Breast epithelium (tissue), 4 donors: ENCODE measurements at regions not wholly inside any gene's neighbourhood (a gene's known extent, or its start where the extent isn't known, plus 50 kb on each side); places are given as distances from the start of the nearest gene placed in this dataset.

Experiments used
- DNase-seq, 2 donors: peaks; one replicate each; pipeline ENCODE4 v3.0.0-alpha.2; 2019; ENCODE audit warnings: low spot score in 2 of 2
- H3K27ac ChIP-seq, 2 donors: fragments of 200-600 bp; sonication (generic) in 1 of 2; one replicate each; pipeline ENCODE4 v1.5.1; 2016 to 2019; ENCODE audit warnings: mild to moderate bottlenecking in 1 of 2
- H3K27me3 ChIP-seq, 2 donors: fragments of 200-600 bp; sonication (generic) in 1 of 2; one replicate each; pipeline versions ENCODE4 v1.5.1 to v1.6.0; 2017 to 2019; ENCODE audit warnings: control low read depth in 1 of 2, mild to moderate bottlenecking in 1 of 2
- H3K36me3 ChIP-seq: fragments of 200-600 bp; one replicate; pipeline ENCODE4 v1.5.1; 2019
- H3K4me1 ChIP-seq, 2 donors: fragments of 200-600 bp; sonication (generic); one replicate each; pipeline ENCODE4 v1.5.1; 2016 to 2019; ENCODE audit warnings: control low read depth in 1 of 2
- H3K4me3 ChIP-seq, 3 donors: fragments of 200-600 bp; sonication (generic); 1 replicate in 2 of 3; 2 replicates in 1 of 3; pipeline ENCODE4 v1.5.1; 2016 to 2019; ENCODE audit warnings: mild to moderate bottlenecking in 3 of 3, moderate library complexity in 2 of 3
- H3K9me3 ChIP-seq, 2 donors: fragments of 200-600 bp; sonication (generic) in 1 of 2; one replicate each; pipeline ENCODE4 v1.5.1; 2016 to 2019; ENCODE audit warnings: control low read depth in 1 of 2
- CTCF ChIP-seq, 3 donors: fragments of 450-650 bp; IDR thresholded peaks; one replicate each; pipeline ENCODE4 v1.5.1; 2016 to 2017; ENCODE audit warnings: antibody characterized with exemption in 3 of 3, mild to moderate bottlenecking in 3 of 3, moderate library complexity in 3 of 3
- POLR2A ChIP-seq: fragments of 450-650 bp; IDR thresholded peaks from one replicate; pipeline ENCODE4 v1.6.1; 2016; ENCODE audit warnings: antibody characterized with exemption, mild to moderate bottlenecking, moderate library complexity
- POLR2AphosphoS5 ChIP-seq, 3 donors: sonication (generic); formaldehyde crosslinking; IDR thresholded peaks; one replicate each; pipeline ENCODE4 v1.6.1; 2017; ENCODE audit warnings: antibody characterized with exemption in 3 of 3
- intact Hi-C: fragments of 100-400 bp; cut with DNase I; formaldehyde crosslinking; loops from one replicate; pipeline ENCODE4 v1.15.1; 2023; ENCODE audit warnings: low total_unique reads

- intact Hi-C loops: no loop called here
- no peaks in the 10 kb centered on the region for H3K36me3 ChIP-seq
- no peaks in the 10 kb centered on the region for H3K4me1 ChIP-seq
- peaks cover 0 to 3% of the 10 kb centered on the region in 2 donors for H3K9me3 ChIP-seq
- DNase-seq: no peak
- no peak overlapping the region for H3K4me3 ChIP-seq
- H3K27me3 ChIP-seq: no peaks in the 10 kb centered on the region
- H3K27ac ChIP-seq: no peak overlapping the region
- TF ChIP-seq POLR2A: no peak
- no peak for TF ChIP-seq POLR2AphosphoS5 (IDR thresholded peaks at IDR 0.05)
Observed at GRCh38 chr11:70541176-70541575, 142.8 kb downstream of the CTTN start.

GRCh38 chr11:70541699-70542098, 143.4 kb downstream of the CTTN start:
- Histone ChIP-seq H3K36me3 (no peaks in the 10 kb centered on the region), H3K4me3 (no peak overlapping the region), H3K4me1 (no peaks in the 10 kb centered on the region), H3K9me3 (peaks cover 0 to 3% of the 10 kb centered on the region in 2 donors), H3K27ac (no peak overlapping the region), H3K27me3 (no peaks in the 10 kb centered on the region)
- intact Hi-C loops: no loop called here
- no peak for DNase-seq
- TF ChIP-seq POLR2AphosphoS5 (IDR thresholded peaks at IDR 0.05) (no peak), POLR2A (no peak), CTCF (IDR thresholded peaks at IDR 0.05) (no peak)

- Histone ChIP-seq H3K27me3 (no peaks in the 10 kb centered on the region), H3K4me1 (no peaks in the 10 kb centered on the region), H3K9me3 (peaks cover 0 to 3% of the 10 kb centered on the region in 2 donors), H3K27ac (no peak overlapping the region), H3K36me3 (no peaks in the 10 kb centered on the region), H3K4me3 (no peak overlapping the region)
- DNase-seq: no peak
- intact Hi-C loops: no loop called here
- TF ChIP-seq POLR2A (no peak), POLR2AphosphoS5 (IDR thresholded peaks at IDR 0.05) (no peak)
Observed at GRCh38 chr11:70542406-70542805, 144.1 kb downstream of the CTTN start.

- intact Hi-C loops: no loop called here
- TF ChIP-seq CTCF (IDR thresholded peaks at IDR 0.05): no peak
- no peak for TF ChIP-seq POLR2A
- no peak for TF ChIP-seq POLR2AphosphoS5 (IDR thresholded peaks at IDR 0.05)
- Histone ChIP-seq H3K4me3 (no peak overlapping the region), H3K27me3 (no peaks in the 10 kb centered on the region), H3K9me3 (peaks cover 0 to 3% of the 10 kb centered on the region in 2 donors), H3K36me3 (no peaks in the 10 kb centered on the region), H3K4me1 (no peaks in the 10 kb centered on the region), H3K27ac (no peak overlapping the region)
- DNase-seq: no peak
Observed at GRCh38 chr11:70542811-70543210, 144.5 kb downstream of the CTTN start.

- Histone ChIP-seq H3K4me1 (no peaks in the 10 kb centered on the region), H3K27ac (no peak overlapping the region), H3K4me3 (no peak overlapping the region), H3K27me3 (no peaks in the 10 kb centered on the region), H3K9me3 (peaks cover 0 to 3% of the 10 kb centered on the region in 2 donors), H3K36me3 (no peaks in the 10 kb centered on the region)
- TF ChIP-seq POLR2AphosphoS5 (IDR thresholded peaks at IDR 0.05) (no peak), CTCF (IDR thresholded peaks at IDR 0.05) (no peak), POLR2A (no peak)
- DNase-seq: no peak
- intact Hi-C loops: no loop called here
Observed at GRCh38 chr11:70543611-70544010, 145.3 kb downstream of the CTTN start.

GRCh38 chr11:70544067-70544773, 145.9 kb downstream of the CTTN start:
- TF ChIP-seq POLR2AphosphoS5 (IDR thresholded peaks at IDR 0.05) (no peak), POLR2A (no peak), CTCF (IDR thresholded peaks at IDR 0.05) (no peak)
- H3K9me3 ChIP-seq: peaks cover 0 to 3% of the 10 kb centered on the region in 2 donors
- no peak overlapping the region for H3K4me3 ChIP-seq
- no peak for DNase-seq
- H3K36me3 ChIP-seq: no peaks in the 10 kb centered on the region
- no peaks in the 10 kb centered on the region for H3K4me1 ChIP-seq
- H3K27ac ChIP-seq: no peak overlapping the region
- intact Hi-C loops: no loop called here
- no peaks in the 10 kb centered on the region for H3K27me3 ChIP-seq
